Activated CD8-positive, alpha-beta memory T cell treated with anti-CD3 and anti-CD28 coated beads for 24 hours (primary cell): ENCODE measurements at regions not wholly inside any gene's neighbourhood (a gene's known extent, or its start where the extent isn't known, plus 50 kb on each side); places are given as distances from the start of the nearest gene placed in this dataset.

ENCODE experiments used
- DNase-seq: peaks from one replicate; pipeline ENCODE4 v3.0.0-alpha.2; 2020

DNA sequence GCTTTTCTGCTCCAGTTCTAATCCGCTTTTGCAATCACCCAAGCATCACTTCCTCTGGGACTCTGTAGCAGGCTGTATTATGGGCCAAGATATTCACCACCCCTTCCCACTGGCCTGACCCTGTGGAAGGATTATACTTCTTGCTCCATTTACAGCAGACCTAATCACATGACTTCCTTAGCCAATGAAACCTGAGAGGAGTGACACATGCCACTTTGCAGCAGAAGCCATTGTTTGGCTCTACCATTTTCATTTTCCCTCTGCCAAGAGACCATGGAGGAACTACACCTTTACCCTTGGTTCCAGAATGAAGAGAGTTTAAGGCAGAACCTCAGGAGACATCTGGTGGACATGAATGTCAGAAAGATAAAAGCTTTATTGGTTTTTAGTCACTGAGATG lies 134.9 kb upstream of the HSD17B12 start:
- DNase-seq: no peak

- DNase-seq: no peak
Measured at GRCh38 chr11:43546561-43547429, 133.7 kb upstream of the HSD17B12 start.

GRCh38 chr11:43547430-43547831 lies 133.1 kb upstream of the HSD17B12 start:
- DNase-seq: no peak

DNA sequence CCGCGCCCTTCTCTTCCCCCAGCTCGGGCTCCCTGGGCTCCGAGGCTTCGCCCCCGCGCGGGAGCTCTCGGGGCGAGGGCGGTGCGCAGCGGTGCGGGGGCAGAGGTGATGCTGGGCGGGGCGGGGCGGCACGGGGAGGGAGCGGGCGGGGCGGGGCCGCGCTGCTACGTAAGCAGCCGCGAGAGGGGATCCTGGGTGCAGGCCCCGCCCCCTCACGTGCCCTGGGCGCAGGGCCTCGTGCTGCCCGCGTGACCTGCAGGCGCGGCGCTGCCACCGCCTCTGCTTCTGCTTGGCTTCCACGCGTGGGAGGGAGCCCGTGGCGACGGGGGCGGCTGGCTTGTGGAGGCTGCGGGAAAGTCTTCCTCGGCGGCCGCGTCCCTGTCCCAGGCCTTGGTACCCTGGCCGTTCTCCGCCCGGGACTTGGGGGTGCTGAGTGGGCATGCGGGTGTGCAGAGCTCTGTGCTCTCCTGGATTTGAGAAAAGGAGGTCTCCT lies 132.6 kb upstream of the HSD17B12 start:
- no peak for DNase-seq

DNA sequence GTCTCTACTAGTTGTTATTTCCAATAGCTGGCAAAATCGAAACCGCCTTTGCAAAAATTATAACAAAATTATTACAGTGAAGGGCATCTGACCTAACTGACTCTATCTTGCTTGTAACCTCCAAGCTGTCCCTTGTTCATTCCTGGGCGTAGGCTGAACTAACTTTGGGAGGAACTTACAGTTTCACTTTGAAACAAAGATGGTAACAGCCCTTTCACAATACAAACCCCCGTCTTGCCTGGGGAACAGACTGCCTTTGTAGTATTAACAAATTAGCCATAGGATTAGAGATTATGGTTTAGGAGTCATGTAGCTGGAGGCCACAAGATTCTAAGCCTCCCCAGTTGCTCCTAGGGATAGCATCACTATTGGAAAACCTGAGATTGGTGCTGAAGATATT lies 131.6 kb upstream of the HSD17B12 start:
- no peak for DNase-seq

- no peak for DNase-seq
Measured at GRCh38 chr11:43549624-43550023, 130.9 kb upstream of the HSD17B12 start.

DNA sequence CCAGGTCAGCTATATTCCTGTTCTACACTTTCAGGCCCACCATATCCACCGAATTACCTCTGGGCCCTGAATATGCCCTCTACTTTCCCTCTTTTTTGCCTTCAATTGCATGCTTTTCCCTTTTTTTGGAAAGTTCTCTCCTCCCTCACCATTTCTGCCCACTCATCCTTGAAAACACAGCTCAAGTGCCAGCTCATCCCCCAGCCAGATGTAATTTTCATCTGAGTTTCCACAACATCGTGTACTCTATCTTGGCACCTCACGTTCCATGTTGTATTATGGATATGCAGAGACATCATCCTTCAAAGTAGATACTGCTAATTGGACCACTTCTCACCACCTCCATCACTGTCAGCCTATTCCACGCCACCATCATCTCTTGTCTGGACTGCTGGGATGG lies 129.8 kb upstream of the HSD17B12 start:
- no peak for DNase-seq

DNA sequence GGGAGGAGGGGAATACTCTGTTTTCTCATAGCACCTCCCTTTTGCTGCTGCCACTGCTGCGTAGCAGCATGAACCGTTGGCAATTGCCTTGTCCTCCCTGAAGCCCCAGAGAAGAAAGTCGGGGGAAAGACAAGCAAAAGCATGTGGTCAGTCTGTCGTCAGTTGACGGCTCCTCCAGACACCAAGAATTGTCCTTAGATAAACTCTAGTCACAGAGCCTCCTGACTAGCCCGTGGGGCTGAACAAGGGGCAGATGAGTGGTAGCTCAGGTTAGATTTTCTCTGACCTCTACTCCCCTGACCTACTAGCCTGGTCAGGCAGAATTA lies 126.4 kb upstream of the HSD17B12 start:
- DNase-seq: no peak

GRCh38 chr11:43555186-43555585 lies 125.4 kb upstream of the HSD17B12 start:
- DNase-seq: no peak

DNA sequence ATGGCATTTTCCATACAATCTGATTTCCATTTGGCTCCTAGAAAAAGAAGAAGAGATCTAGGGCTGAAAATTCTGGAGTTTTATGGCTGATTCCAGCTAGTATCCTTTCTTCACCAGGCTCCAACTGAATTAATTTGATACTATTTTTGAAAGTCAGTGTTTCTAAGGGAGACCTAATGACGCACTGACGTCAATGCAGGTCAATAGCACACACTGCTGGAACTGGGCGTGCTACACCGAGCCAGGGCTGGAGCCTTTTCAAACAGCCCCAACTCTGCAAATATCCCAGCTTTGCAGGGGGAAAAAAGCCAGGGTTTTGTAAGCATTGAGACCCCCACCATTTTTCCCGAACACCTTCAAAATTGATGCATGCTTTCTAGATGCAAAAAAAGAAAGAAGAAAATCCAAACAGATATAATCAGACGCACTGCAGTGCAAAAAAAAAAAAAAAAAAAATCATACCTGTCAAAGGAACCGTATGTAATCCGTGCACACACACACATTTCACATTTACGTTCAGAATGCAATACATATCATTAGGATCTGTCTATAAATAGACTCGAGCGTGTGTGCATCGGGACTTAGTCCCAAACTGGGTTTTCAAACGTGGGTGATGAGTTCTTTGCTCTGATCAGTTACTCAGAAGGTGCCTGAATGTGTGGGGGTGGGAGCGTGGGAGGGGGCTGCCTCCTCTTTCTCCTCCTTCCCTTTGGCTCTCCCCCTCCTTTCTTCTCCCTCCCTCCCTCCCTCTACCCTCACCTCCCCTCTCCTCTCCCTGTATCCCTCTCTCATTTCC lies 124.5 kb upstream of the HSD17B12 start:
- DNase-seq: no peak

GRCh38 chr11:43556612-43557375 lies 123.7 kb upstream of the HSD17B12 start:
- DNase-seq: no peak

DNA sequence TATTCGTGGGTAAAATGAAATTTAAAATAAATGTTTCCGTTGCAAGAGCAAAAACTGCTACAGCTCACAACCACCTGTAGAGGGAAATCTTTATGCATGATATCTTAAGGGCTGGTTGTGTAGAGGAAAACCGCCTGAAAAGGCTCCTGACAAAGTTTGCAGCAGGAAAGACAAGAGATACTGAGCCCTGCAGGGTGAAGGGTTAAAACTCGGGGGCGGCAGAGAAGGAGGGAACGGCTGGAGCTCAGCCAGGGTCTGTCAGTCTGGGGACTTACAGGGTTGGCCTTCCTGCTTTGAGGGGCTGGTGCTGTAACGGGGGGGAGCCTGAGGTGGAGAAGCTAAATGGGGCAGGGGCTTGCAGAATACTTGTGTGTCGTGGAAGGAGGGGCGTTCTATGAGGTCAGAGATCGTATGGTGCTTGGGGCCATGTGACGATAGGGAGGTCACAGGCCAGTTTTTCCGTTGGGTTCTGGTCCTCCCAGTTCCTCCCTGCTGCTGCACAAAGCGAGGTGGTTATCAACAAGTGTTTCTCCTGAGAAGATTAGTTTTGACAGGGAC lies 122.9 kb upstream of the HSD17B12 start:
- no peak for DNase-seq

- no peak for DNase-seq
Measured at GRCh38 chr11:43558146-43558545, 122.4 kb upstream of the HSD17B12 start.

- DNase-seq: no peak
Measured at GRCh38 chr11:43558556-43559127, 121.9 kb upstream of the HSD17B12 start.

DNA sequence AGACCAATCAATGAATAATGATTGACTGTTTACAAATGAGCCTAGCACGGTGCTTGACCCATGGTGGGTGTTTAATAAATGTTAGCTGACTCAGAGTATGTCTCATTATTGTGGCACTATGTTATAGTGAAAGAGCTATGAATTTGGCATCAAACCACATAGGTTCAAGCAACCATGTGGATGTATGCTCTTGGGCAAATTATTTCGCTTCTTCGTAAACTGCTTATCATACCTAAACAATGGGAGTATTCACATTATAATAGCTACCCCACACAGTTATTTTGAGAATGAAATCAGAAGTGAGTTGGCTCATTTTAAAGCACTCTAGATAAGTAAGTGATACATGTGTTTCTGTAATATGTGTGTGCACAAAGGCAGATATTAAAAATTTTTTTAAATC lies 118.7 kb upstream of the HSD17B12 start:
- no peak for DNase-seq

- no peak for DNase-seq
Measured at GRCh38 chr11:43567396-43567975, 113.1 kb upstream of the HSD17B12 start.

DNA sequence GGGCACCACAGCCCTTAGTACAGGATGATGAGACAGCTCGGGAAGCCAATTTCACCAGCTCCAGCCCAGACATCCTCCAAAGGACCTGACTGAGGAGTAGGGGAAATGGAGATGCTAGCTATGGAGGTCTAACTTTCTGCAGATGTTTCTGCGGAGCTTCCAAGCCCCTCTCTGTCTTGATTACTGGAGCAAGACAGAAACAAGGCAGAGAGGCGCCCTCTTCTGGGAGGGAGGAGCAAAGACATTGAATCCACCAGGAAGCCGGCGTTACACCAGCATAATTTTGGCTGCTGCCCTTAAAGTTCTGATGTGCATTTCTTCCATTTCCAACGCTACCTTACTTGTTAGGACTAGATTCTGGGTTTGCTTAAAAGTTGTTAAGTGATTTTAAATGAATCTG lies 107.3 kb upstream of the HSD17B12 start:
- no peak for DNase-seq

GRCh38 chr11:43573873-43574272 lies 106.7 kb upstream of the HSD17B12 start:
- DNase-seq: no peak

DNA sequence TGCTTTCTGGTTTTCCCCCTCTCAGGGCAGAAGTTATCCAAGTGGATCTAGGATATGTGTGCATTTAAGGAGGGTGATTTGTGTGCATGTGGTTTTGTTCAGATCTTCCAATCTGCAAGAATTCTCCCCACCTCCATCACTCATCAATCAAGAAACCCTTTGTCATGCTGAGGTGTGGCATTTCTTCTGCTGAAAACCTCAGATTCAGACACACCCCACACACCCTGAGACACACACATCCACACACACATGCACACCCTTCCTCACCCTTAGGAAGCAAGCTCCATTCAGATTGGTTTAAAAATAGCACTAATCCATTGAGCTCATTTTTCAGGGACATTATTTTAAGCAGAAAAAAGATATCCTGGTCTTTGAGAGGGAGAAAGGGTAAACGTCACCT lies 106.1 kb upstream of the HSD17B12 start:
- DNase-seq: no peak

DNA sequence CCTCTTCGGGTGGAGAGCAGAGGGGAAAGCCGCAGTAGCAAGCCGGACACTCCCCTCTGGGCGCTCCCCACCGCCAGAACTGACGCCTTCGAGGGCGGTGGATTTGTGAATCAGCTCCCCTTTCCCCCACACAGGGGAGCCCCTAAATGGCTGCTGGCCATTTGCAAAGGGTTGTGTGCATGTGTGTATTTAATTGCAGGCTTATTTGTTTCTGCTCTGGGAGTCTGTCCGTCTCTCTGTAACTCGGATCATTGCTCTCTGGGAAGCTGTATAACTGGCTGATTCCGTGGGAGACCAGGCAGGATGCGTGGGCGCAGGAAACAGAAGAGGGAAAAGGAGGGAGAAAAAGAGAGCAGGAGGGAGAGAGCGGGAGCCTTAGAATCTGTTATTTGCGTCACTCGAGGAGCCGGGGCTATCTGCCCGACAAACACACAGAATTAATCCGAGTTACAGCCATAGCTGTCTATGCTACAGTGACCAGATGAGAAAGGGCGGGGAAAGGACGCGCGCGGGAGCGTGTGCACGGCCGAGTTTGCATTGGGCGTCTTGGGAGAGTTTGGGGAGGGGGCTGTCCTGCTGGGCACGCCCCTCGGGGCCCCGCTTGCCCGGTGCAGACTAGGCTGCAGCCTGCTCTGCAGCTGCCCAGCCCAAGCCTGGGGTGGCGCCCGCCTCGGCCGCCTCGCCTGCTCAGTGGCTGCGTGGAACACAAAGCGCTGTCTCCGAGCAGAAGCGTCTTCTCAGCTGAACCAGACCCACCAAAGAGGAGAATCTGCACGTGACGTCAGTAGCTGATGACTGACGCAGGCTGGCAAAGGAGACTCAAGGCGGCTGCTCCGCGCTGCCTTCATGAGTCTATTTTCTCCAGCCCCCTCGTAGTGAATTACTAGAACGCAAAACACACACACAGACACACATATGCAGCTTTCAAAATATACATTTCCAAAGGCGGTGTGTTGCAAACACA lies 105.3 kb upstream of the HSD17B12 start:
- DNase-seq: no peak

DNA sequence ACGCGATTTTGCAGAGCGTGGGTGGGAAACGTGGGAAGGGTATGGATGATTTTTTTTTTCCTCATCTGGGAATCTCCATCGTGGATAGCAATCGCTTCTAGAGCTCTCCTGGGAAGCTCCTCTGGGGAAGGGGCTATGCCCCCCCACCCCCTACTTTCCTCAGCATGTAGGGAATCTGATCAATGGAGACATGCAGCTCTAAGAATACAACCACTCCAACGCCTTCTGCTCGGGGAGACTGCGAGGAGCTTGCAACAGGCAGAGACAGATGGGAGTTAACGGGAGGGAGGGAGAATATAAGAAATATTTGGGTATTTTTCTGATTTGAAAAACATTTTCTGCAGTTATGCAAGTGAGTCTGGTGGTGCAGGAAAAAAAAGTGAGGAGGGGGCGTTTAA lies 104.6 kb upstream of the HSD17B12 start:
- DNase-seq: no peak
